ENCODE measurements at regions not wholly inside any gene's neighbourhood (a gene's known extent, or its start where the extent isn't known, plus 50 kb on each side); places are given as distances from the start of the nearest gene placed in this dataset.

GRCh38 chr11:42251984-42252383, 792.5 kb upstream of the LRRC4C start:
- no peak for TF ChIP-seq POLR2AphosphoS5 (IDR thresholded peaks at IDR 0.05)
- TF ChIP-seq, protein P1, sequence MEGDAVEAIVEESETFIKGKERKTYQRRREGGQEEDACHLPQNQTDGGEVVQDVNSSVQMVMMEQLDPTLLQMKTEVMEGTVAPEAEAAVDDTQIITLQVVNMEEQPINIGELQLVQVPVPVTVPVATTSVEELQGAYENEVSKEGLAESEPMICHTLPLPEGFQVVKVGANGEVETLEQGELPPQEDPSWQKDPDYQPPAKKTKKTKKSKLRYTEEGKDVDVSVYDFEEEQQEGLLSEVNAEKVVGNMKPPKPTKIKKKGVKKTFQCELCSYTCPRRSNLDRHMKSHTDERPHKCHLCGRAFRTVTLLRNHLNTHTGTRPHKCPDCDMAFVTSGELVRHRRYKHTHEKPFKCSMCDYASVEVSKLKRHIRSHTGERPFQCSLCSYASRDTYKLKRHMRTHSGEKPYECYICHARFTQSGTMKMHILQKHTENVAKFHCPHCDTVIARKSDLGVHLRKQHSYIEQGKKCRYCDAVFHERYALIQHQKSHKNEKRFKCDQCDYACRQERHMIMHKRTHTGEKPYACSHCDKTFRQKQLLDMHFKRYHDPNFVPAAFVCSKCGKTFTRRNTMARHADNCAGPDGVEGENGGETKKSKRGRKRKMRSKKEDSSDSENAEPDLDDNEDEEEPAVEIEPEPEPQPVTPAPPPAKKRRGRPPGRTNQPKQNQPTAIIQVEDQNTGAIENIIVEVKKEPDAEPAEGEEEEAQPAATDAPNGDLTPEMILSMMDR (IDR thresholded peaks at IDR 0.05) = no peak
- no peak for TF ChIP-seq POLR2A (IDR thresholded peaks at IDR 0.05)
- TF ChIP-seq EP300 (IDR thresholded peaks at IDR 0.05; ENCODE audit: low read depth) = no peak

All from transverse colon (tissue), 4 donors.